Endodermal cell (in vitro differentiated cells): ENCODE measurements at regions not wholly inside any gene's neighbourhood (a gene's known extent, or its start where the extent isn't known, plus 50 kb on each side); places are given as distances from the start of the nearest gene placed in this dataset.

Experiments
- DNase-seq: peaks from one replicate; pipeline ENCODE4 v3.0.0-alpha.2; 2017
- H3K27ac ChIP-seq: 2 replicates; pipeline ENCODE4 v1.5.1; 2013; ENCODE audit warnings: mild to moderate bottlenecking, low read depth, low read length, moderate library complexity
- H3K27me3 ChIP-seq: 2 replicates; pipeline ENCODE4 v1.6.1; 2013; ENCODE audit warnings: mild to moderate bottlenecking, low read length, moderate library complexity; ENCODE audit not compliant: insufficient read depth, control insufficient read depth, poor library complexity, severe bottlenecking
- H3K36me3 ChIP-seq: 2 replicates; pipeline ENCODE4 v1.7.0; 2013; ENCODE audit warnings: mild to moderate bottlenecking, low read length, moderate library complexity; ENCODE audit not compliant: control insufficient read depth, insufficient read depth
- H3K4me1 ChIP-seq: one replicate; pipeline ENCODE4 v1.7.0; 2013; ENCODE audit warnings: low read length; ENCODE audit not compliant: control insufficient read depth, insufficient read depth
- H3K4me3 ChIP-seq: 2 replicates; pipeline ENCODE4 v1.5.1; 2013; ENCODE audit warnings: mild to moderate bottlenecking, low read length, moderate library complexity
- H3K9ac ChIP-seq: 2 replicates; pipeline ENCODE4 v1.6.1; 2013; ENCODE audit warnings: mild to moderate bottlenecking, low read length, moderate library complexity; ENCODE audit not compliant: poor library complexity, severe bottlenecking; ENCODE audit errors: extremely low read depth
- H3K9me3 ChIP-seq: 2 replicates; pipeline ENCODE4 v1.6.1; 2013; ENCODE audit warnings: mild to moderate bottlenecking, low read length, moderate library complexity; ENCODE audit not compliant: control insufficient read depth
- H3K27ac Mint-ChIP-seq: 2 replicates; pipeline ENCODE4 v1.8.0; 2020; ENCODE audit warnings: mixed read lengths
- H3K27me3 Mint-ChIP-seq: 2 replicates; pipeline ENCODE4 v1.8.0; 2021; ENCODE audit warnings: mild to moderate bottlenecking, mixed read lengths; ENCODE audit not compliant: insufficient read depth
- H3K36me3 Mint-ChIP-seq: 2 replicates; pipeline ENCODE4 v1.8.0; 2020; ENCODE audit warnings: low read depth, mixed read lengths
- H3K4me1 Mint-ChIP-seq: 2 replicates; pipeline ENCODE4 v1.8.0; 2020; ENCODE audit warnings: mixed read lengths
- H3K4me3 Mint-ChIP-seq: 2 replicates; pipeline ENCODE4 v1.8.0; 2020; ENCODE audit warnings: mild to moderate bottlenecking, moderate library complexity, mixed read lengths
- H3K9me3 Mint-ChIP-seq: 2 replicates; pipeline ENCODE4 v1.8.0; 2020; ENCODE audit warnings: mild to moderate bottlenecking, mixed read lengths
- CTCF ChIP-seq: fragments of 200-600 bp; sonication (generic); conservative IDR thresholded peaks from 2 replicates; pipeline ENCODE4 v1.5.0; 2021; ENCODE audit warnings: antibody characterized with exemption, mild to moderate bottlenecking
- WGBS, 2 experiments: methylation state at CpG; one replicate each; pipeline versions ENCODE4 v1.1.5 to v1.1.7; 2013; ENCODE audit warnings: missing lambda C conversion rate in 2 of 2, mixed read lengths in 1 of 2; ENCODE audit not compliant: insufficient coverage in 1 of 2, insufficient read length in 1 of 2; 5-methylcytosine and 5-hydroxymethylcytosine counted together

- Histone ChIP-seq H3K27ac (no peak overlapping the region), H3K9ac (no peak overlapping the region), H3K4me3 (no peak overlapping the region), H3K4me1 (no peaks in the 10 kb centered on the region), H3K36me3 (no peaks in the 10 kb centered on the region), H3K27me3 (no peaks in the 10 kb centered on the region), H3K9me3 (no peaks in the 10 kb centered on the region)
- Mint-ChIP-seq H3K27me3 (peaks cover 55% of the 10 kb centered on the region), H3K4me3 (no peak overlapping the region), H3K9me3 (no peaks in the 10 kb centered on the region), H3K27ac (no peak overlapping the region), H3K36me3 (no peaks in the 10 kb centered on the region), H3K4me1 (no peaks in the 10 kb centered on the region)
- TF ChIP-seq CTCF, result no peak
- DNase-seq, result no peak
These were observed 142.1 kb upstream of the PTGFR start for GRCh38 chr1:78348496-78349284.

GRCh38 chr1:78351551-78352216, 139.1 kb upstream of the PTGFR start:
- Mint-ChIP-seq H3K27ac (no peak overlapping the region), H3K4me1 (no peaks in the 10 kb centered on the region), H3K9me3 (no peaks in the 10 kb centered on the region), H3K36me3 (no peaks in the 10 kb centered on the region), H3K4me3 (no peak overlapping the region), H3K27me3 (peaks cover 51% of the 10 kb centered on the region)
- Histone ChIP-seq H3K4me3 (no peak overlapping the region), H3K27me3 (peaks cover 11% of the 10 kb centered on the region), H3K36me3 (no peaks in the 10 kb centered on the region), H3K4me1 (no peaks in the 10 kb centered on the region), H3K9ac (no peak overlapping the region), H3K27ac (no peak overlapping the region), H3K9me3 (no peaks in the 10 kb centered on the region)
- 100% methylated on average over 2 of the region's 2 CpGs; no CpG with 5 or more reads in 1 of the 2 experiments for WGBS, 2 experiments
- no peak for DNase-seq
- TF ChIP-seq CTCF, result no peak

GRCh38 chr1:78355656-78356055, 135.1 kb upstream of the PTGFR start:
- 80% methylated on average over 1 of the region's 1 CpG; no CpG with 5 or more reads in 1 of the 2 experiments for WGBS, 2 experiments
- Histone ChIP-seq H3K4me3 (no peak overlapping the region), H3K4me1 (no peaks in the 10 kb centered on the region), H3K9me3 (no peaks in the 10 kb centered on the region), H3K27me3 (peaks cover 11% of the 10 kb centered on the region), H3K27ac (no peak overlapping the region), H3K9ac (no peak overlapping the region), H3K36me3 (no peaks in the 10 kb centered on the region)
- Mint-ChIP-seq H3K9me3 (no peaks in the 10 kb centered on the region), H3K4me3 (no peak overlapping the region), H3K36me3 (no peaks in the 10 kb centered on the region), H3K27me3 (peaks cover 49% of the 10 kb centered on the region), H3K27ac (no peak overlapping the region), H3K4me1 (no peaks in the 10 kb centered on the region)
- DNase-seq, result no peak
- no peak for TF ChIP-seq CTCF
